Gastroesophageal sphincter (tissue), 4 donors: ENCODE measurements at regions not wholly inside any gene's neighbourhood (a gene's known extent, or its start where the extent isn't known, plus 50 kb on each side); places are given as distances from the start of the nearest gene placed in this dataset.

Experiments
- ATAC-seq: fragments of 150-250 bp; one replicate; pipeline ENCODE4 v1.9.1; 2016; ENCODE audit warnings: mild to moderate bottlenecking, moderate library complexity
- H3K27ac ChIP-seq, 4 donors: fragments of 200-600 bp; sonication (generic) in 3 of 4; 1 replicate in 3 of 4; 2 replicates in 1 of 4; pipeline ENCODE4 v1.5.1; 2016 to 2019
- H3K27me3 ChIP-seq: fragments of 200-600 bp; sonication (generic); one replicate; pipeline ENCODE4 v1.5.1; 2019
- H3K36me3 ChIP-seq, 2 donors: fragments of 200-600 bp; sonication (generic); one replicate each; pipeline ENCODE4 v1.5.1; 2019; ENCODE audit warnings: control low read depth in 1 of 2
- H3K4me1 ChIP-seq, 3 donors: fragments of 200-600 bp; sonication (generic); 1 replicate in 2 of 3; 2 replicates in 1 of 3; pipeline ENCODE4 v1.5.1; 2016 to 2019; ENCODE audit warnings: control low read depth in 2 of 3
- H3K4me3 ChIP-seq, 2 donors: fragments of 200-600 bp; sonication (generic); one replicate each; pipeline ENCODE4 v1.5.1; 2019; ENCODE audit warnings: mild to moderate bottlenecking in 1 of 2, moderate library complexity in 1 of 2
- H3K9me3 ChIP-seq, 3 donors: fragments of 200-600 bp; sonication (generic); one replicate each; pipeline ENCODE4 v1.5.1; 2017 to 2019; ENCODE audit warnings: control low read depth in 2 of 3
- CTCF ChIP-seq, 4 experiments: fragments of 200-600 bp in 2 of 4; fragments of 450-650 bp in 2 of 4; sonication (generic) in 1 of 4; IDR thresholded peaks; one replicate each; pipeline ENCODE4 v1.5.1; 2017 to 2019; ENCODE audit warnings: antibody characterized with exemption in 4 of 4, mild to moderate bottlenecking in 2 of 4, moderate library complexity in 2 of 4
- EP300 ChIP-seq: sonication (generic); formaldehyde crosslinking; IDR thresholded peaks from one replicate; pipeline ENCODE4 v1.6.1; 2017; ENCODE audit warnings: antibody characterized with exemption, mild to moderate bottlenecking
- POLR2A ChIP-seq, 2 donors: fragments of 450-650 bp; IDR thresholded peaks; one replicate each; pipeline ENCODE4 v1.6.1; 2017; ENCODE audit warnings: antibody characterized with exemption in 2 of 2, mild to moderate bottlenecking in 2 of 2, moderate library complexity in 1 of 2
- POLR2AphosphoS5 ChIP-seq: sonication (generic); formaldehyde crosslinking; IDR thresholded peaks from one replicate; pipeline ENCODE4 v1.6.1; 2017; ENCODE audit warnings: antibody characterized with exemption
- WGBS, 2 donors: methylation state at CpG; one replicate each; pipeline ENCODE4 v1.1.5; 2018; ENCODE audit warnings: low coverage in 1 of 2; 5-methylcytosine and 5-hydroxymethylcytosine counted together

GRCh38 chr3:67082533-67083024, 84.5 kb downstream of the KBTBD8 start:
- no peaks in the 10 kb centered on the region for H3K36me3 ChIP-seq
- no peaks in the 10 kb centered on the region for H3K4me1 ChIP-seq
- no peak overlapping the region for H3K27ac ChIP-seq
- H3K9me3 ChIP-seq, result peaks cover 0 to 21% (median 0%) of the 10 kb centered on the region in 3 donors
- 85 to 90% methylated on average over 2 of the region's 4 CpGs for WGBS, 2 donors
- H3K27me3 ChIP-seq, result no peaks in the 10 kb centered on the region
- TF ChIP-seq EP300 (no peak), POLR2A (IDR thresholded peaks at IDR 0.05) (no peak), CTCF (IDR thresholded peaks at IDR 0.05) (no peak), POLR2AphosphoS5 (no peak)
- H3K4me3 ChIP-seq, result no peak overlapping the region
- ATAC-seq, result no peak

GRCh38 chr3:67083277-67083676, 85.2 kb downstream of the KBTBD8 start:
- H3K27me3 ChIP-seq, result no peaks in the 10 kb centered on the region
- H3K36me3 ChIP-seq, result no peaks in the 10 kb centered on the region
- peaks cover 0 to 26% (median 0%) of the 10 kb centered on the region in 3 donors for H3K9me3 ChIP-seq
- no peak for ATAC-seq
- H3K27ac ChIP-seq, result no peak overlapping the region
- WGBS, 2 donors, result 33 to 67% methylated on average over 1 of the region's 1 CpG
- H3K4me3 ChIP-seq, result no peak overlapping the region
- no peaks in the 10 kb centered on the region for H3K4me1 ChIP-seq
- TF ChIP-seq CTCF (IDR thresholded peaks at IDR 0.05) (no peak), POLR2A (IDR thresholded peaks at IDR 0.05) (no peak), EP300 (no peak), POLR2AphosphoS5 (no peak)

GRCh38 chr3:67087788-67088187, 89.7 kb downstream of the KBTBD8 start:
- Histone ChIP-seq H3K36me3 (no peaks in the 10 kb centered on the region), H3K4me3 (no peak overlapping the region), H3K4me1 (no peaks in the 10 kb centered on the region), H3K9me3 (peaks cover 0 to 33% (median 0%) of the 10 kb centered on the region in 3 donors), H3K27ac (no peak overlapping the region), H3K27me3 (no peaks in the 10 kb centered on the region)
- ATAC-seq, result no peak
- 94 to 100% methylated on average over 1 of the region's 1 CpG for WGBS, 2 donors
- TF ChIP-seq CTCF (IDR thresholded peaks at IDR 0.05) (no peak), EP300 (no peak), POLR2A (IDR thresholded peaks at IDR 0.05) (no peak), POLR2AphosphoS5 (no peak)

- no peak overlapping the region for H3K27ac ChIP-seq
- H3K9me3 ChIP-seq, result peaks cover 0 to 26% (median 0%) of the 10 kb centered on the region in 3 donors
- no peak overlapping the region for H3K4me3 ChIP-seq
- peaks cover 0 to 8% (median 0%) of the 10 kb centered on the region in 3 donors for H3K4me1 ChIP-seq
- H3K36me3 ChIP-seq, result no peaks in the 10 kb centered on the region
- no peak for ATAC-seq
- no peaks in the 10 kb centered on the region for H3K27me3 ChIP-seq
- TF ChIP-seq CTCF (IDR thresholded peaks at IDR 0.05) (no peak), POLR2AphosphoS5 (no peak), EP300 (no peak), POLR2A (IDR thresholded peaks at IDR 0.05) (no peak)
Observed at GRCh38 chr3:67090474-67090873, 92.4 kb downstream of the KBTBD8 start.

- Histone ChIP-seq H3K4me1 (peaks cover 0 to 8% (median 0%) of the 10 kb centered on the region in 3 donors), H3K4me3 (no peak overlapping the region), H3K27ac (no peak overlapping the region), H3K9me3 (peaks cover 0 to 6% (median 0%) of the 10 kb centered on the region in 3 donors), H3K36me3 (no peaks in the 10 kb centered on the region), H3K27me3 (no peaks in the 10 kb centered on the region)
- ATAC-seq, result no peak
- 80 to 86% methylated on average over 1 of the region's 1 CpG for WGBS, 2 donors
- no peak for TF ChIP-seq POLR2AphosphoS5
- TF ChIP-seq POLR2A (IDR thresholded peaks at IDR 0.05), result no peak
- no peak for TF ChIP-seq EP300
- no peak for TF ChIP-seq CTCF (IDR thresholded peaks at IDR 0.05)
Observed at GRCh38 chr3:67093305-67093704, 95.2 kb downstream of the KBTBD8 start.
